GM18951 (cell line): ENCODE measurements at regions not wholly inside any gene's neighbourhood (a gene's known extent, or its start where the extent isn't known, plus 50 kb on each side); places are given as distances from the start of the nearest gene placed in this dataset.

Experiments
- POLR2A ChIP-seq: IDR thresholded peaks from 4 replicates; pipeline ENCODE4 v1.6.1; 2011; ENCODE audit warnings: mild to moderate bottlenecking; ENCODE audit not compliant: insufficient read length, insufficient read depth; ENCODE audit errors: extremely low read depth
- in situ Hi-C: fragments of 300-500 bp; cut with MboI; formaldehyde crosslinking; loops from one replicate; pipeline ENCODE4 v1.12.0; 2022; ENCODE audit warnings: low sequenced_read_pairs, mixed read lengths, inconsistent platforms; ENCODE audit not compliant: unreplicated experiment

DNA sequence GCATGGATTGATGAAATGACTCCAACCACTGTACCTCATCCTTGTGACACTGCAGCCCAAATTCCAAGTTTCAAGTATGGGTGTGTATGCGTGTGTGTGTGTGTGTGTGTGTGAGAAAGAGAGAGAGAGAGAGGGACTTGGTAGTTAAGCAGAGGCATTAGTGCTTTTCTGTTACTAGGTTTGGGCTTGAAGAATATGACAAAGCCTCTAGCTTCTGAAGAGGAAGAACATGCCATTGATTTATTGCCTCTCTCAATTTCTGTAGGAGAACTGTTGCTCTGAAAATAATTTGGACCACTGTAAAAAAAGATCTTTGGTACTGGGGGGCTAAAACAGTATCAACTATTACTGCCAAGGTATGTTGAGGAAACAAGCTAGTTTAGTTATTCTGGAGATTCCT lies 139.2 kb downstream of the AQP9 start:
- in situ Hi-C loops: no loop called here
- no peak for TF ChIP-seq POLR2A

- in situ Hi-C loops: no loop called here
- TF ChIP-seq POLR2A: no peak
These were observed 140.9 kb downstream of the AQP9 start for GRCh38 chr15:58279106-58279505.

GRCh38 chr15:58279654-58280053 lies 141.5 kb downstream of the AQP9 start:
- TF ChIP-seq POLR2A: no peak
- in situ Hi-C loops: no loop called here

GRCh38 chr15:58282060-58282708 lies 144.0 kb downstream of the AQP9 start:
- in situ Hi-C loops: no loop called here
- no peak for TF ChIP-seq POLR2A

DNA sequence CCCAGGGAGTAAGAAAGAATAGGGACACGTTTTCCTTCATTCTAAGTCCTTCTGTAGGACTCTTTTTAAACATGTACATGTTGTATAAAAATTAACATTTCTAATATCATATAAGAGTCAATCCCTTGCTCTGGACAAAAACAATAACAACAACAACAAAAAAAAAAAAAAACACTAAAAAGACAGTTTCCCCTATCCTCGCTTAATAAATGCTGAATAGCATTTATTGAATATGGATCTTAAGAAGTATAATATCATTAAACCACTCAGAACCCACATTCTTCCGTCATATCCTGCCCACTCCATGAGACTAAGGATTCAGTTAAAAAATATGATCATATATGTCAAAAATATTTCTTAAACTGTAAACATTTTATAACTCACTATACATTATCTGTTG lies 145.1 kb downstream of the AQP9 start:
- no peak for TF ChIP-seq POLR2A
- in situ Hi-C loops: no loop called here

DNA sequence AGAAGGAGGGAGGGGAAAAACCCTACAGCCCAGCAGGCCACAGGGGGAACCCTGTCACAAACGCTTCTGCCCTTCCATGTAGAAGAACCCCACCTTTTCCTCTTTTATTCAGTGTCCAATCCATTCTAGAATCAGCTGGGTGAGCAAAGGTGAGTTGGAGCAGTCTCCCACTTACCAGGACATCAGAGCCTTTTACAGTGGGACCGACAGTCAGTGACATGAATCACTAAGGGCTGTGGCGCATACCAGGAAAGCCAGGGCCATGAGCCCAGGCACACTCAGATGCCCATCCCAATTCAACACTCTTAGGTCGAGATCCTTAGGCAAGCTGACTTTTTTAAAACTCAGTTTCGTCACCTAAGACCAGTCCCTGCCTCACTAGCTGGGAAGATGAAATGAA lies 146.1 kb downstream of the AQP9 start:
- no peak for TF ChIP-seq POLR2A
- in situ Hi-C loops: no loop called here

DNA sequence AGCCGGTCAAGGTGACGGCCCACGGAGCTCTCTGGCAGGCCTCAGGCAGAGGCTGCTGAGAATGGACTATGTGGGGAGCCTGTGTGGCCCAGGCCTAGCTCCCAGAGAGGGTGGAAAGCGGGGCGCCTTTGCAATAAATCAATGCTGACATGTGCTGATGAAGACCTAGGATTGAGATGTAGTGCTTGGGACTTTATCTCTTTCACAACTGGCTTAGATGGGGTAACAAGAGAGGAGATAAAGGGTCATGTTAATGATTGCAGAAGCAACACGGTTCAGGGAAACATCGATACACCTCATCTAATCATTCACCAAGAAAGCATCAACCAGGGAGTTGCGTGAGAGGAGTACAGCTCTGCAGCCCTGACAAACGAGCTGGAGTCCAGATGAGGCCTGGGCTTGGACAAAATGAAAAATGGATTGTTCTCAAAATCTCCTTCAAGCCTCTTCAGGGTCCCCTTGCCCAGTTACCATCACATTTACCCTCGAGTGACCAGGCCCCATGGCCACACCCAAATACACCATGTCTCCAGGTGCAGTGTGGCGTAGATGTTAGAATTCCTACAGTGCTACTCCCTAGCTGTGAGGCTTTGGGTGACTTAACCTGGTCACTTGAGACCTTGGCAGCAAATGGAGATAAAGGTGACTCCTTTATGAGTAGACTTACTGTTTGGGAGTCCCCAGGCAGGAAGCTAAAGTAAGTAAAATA lies 146.4 kb upstream of the LIPC start:
- in situ Hi-C loops: no loop called here
- no peak for TF ChIP-seq POLR2A

- no peak for TF ChIP-seq POLR2A
- in situ Hi-C loops: no loop called here
These were observed 145.9 kb upstream of the LIPC start for GRCh38 chr15:58285921-58286278.

- TF ChIP-seq POLR2A: no peak
- in situ Hi-C loops: no loop called here
These were observed 145.3 kb upstream of the LIPC start for GRCh38 chr15:58286523-58286922.

DNA sequence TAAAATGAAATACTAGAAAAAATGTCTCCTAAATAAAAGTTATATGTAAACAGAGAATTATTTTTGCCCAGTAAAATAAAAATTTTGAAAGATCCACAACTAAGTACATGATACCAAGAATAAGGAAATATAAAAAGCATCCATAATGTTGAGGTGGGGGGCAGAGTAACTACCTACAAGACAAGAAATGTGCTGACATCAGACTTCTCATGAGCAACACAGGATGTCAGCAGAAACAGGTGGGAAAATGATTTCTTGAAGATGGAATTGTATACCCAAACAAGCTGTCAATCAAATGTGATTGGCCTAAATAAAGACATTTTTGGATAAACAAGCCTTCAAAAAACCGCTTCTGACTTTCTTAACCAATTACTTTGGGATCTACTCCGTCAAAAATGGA lies 143.9 kb upstream of the LIPC start:
- in situ Hi-C loops: no loop called here
- TF ChIP-seq POLR2A: no peak

DNA sequence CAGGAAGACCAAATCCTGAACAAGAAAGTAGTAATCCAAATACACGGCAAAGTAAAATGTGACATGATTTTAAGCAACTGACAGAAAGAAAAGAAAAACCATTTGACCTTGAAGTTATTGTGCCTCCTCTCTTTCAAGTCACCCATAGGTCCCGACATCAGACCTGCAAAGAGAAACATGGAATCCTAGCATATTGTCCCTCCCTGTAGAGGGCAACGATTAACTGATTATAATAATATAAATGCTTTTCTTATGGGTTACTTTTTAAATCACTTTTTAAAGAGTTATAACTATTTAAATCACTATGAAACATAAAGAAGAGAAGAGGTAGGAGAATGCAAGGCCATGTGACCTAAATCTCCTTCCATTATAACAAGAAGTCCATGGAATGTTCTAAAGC lies 143.2 kb upstream of the LIPC start:
- TF ChIP-seq POLR2A: no peak
- in situ Hi-C loops: no loop called here

DNA sequence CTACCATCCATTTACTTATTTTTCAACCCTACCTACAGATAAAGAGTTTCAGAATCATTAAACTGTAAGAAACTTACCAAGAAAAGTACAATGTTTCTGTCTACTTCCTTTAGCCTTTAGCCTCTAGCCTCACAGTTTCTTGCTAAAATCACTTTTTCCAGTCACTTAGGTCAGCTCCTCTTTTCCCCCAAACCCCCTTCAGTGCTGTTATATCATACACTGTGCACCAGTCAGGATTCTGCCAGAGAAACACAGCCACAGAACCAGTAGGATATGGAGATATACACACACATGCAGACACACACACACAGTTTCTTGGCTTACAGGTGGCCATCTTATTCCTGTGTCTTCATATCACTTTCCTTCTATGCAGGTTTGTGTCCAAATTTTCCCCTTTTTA lies 139.9 kb upstream of the LIPC start:
- in situ Hi-C loops: no loop called here
- no peak for TF ChIP-seq POLR2A

- in situ Hi-C loops: no loop called here
- no peak for TF ChIP-seq POLR2A
These were observed 139.0 kb upstream of the LIPC start for GRCh38 chr15:58292751-58293175.
